Activated CD8-positive, alpha-beta T cell treated with anti-CD3 and anti-CD28 coated beads, Interleukin-2, amount 10 ng/mL, durations not matched to agents 7 days and 5 days (primary cell): ENCODE measurements at regions not wholly inside any gene's neighbourhood (a gene's known extent, or its start where the extent isn't known, plus 50 kb on each side); places are given as distances from the start of the nearest gene placed in this dataset.
"Not testable (repeated sequence)": the region's sequence is repeated elsewhere in the genome, so short reads cannot be mapped to it uniquely, and the experiment has no call there.

ENCODE experiments used
- ATAC-seq: fragments of 150-1000 bp; cut with Tn5 transposase; one replicate; pipeline ENCODE4 v1.10.0; 2021; ENCODE audit warnings: moderate library complexity
- CTCF ChIA-PET: fragments of 350-600 bp; sonication (Branson Sonifier 250); formaldehyde crosslinking; loops from one replicate; lab custom pipeline; 2021; ENCODE audit warnings: antibody characterized with exemption; lab: Charles Lee
- POLR2A ChIA-PET: fragments of 350-600 bp; sonication (Branson Sonifier 250); formaldehyde crosslinking; loops from one replicate; lab custom pipeline; 2021; ENCODE audit warnings: antibody characterized with exemption; lab: Charles Lee
- DNase-seq: peaks from one replicate; pipeline ENCODE4 v3.0.0-alpha.2; 2020
- H3K27ac Mint-ChIP-seq: one replicate; pipeline ENCODE4 v1.8.0; 2021; ENCODE audit warnings: mild to moderate bottlenecking, mixed read lengths
- H3K27me3 Mint-ChIP-seq: one replicate; pipeline ENCODE4 v1.8.0; 2021; ENCODE audit warnings: low read depth, mixed read lengths
- H3K36me3 Mint-ChIP-seq: one replicate; pipeline ENCODE4 v1.8.0; 2021; ENCODE audit warnings: low read depth, mixed read lengths
- H3K4me1 Mint-ChIP-seq: one replicate; pipeline ENCODE4 v1.8.0; 2021; ENCODE audit warnings: low read depth, mixed read lengths
- H3K4me3 Mint-ChIP-seq: one replicate; pipeline ENCODE4 v1.8.0; 2021; ENCODE audit warnings: mild to moderate bottlenecking, mixed read lengths
- H3K9me3 Mint-ChIP-seq: one replicate; pipeline ENCODE4 v1.8.0; 2022; ENCODE audit warnings: mixed read lengths; ENCODE audit not compliant: insufficient read depth

GRCh38 chr14:25370057-25370456 lies 320.1 kb upstream of the STXBP6 start:
- ATAC-seq, H3K27me3 Mint-ChIP-seq, H3K36me3 Mint-ChIP-seq, H3K27ac Mint-ChIP-seq, H3K4me1 Mint-ChIP-seq, DNase-seq, H3K9me3 Mint-ChIP-seq, CTCF ChIA-PET, H3K4me3 Mint-ChIP-seq, POLR2A ChIA-PET: not testable (repeated sequence)

DNA sequence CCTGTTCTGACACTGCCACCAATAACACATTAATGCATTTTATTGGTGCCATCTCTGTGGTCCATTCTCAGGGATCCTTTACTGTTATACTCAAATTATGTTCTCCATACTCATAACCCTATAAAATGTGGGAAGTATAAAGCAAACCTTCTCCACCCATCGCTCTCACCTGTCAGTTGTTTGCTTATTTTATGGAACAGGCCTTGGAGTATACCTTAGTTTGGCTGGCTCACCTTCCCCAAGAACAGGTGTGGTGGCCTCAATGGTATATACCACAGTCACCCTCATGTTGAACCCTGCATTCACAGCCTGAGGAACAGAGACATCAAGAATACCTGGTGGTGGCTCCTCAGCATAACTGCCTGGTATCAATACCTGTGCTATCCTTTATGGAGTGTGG lies 308.4 kb upstream of the STXBP6 start:
- ATAC-seq = no peak
- Mint-ChIP-seq H3K27me3 (no peaks in the 10 kb centered on the region), H3K27ac (no peak overlapping the region), H3K9me3 (no peaks in the 10 kb centered on the region), H3K4me3 (no peak overlapping the region), H3K4me1 (no peaks in the 10 kb centered on the region), H3K36me3 (no peaks in the 10 kb centered on the region)
- CTCF ChIA-PET = no interaction called here
- POLR2A ChIA-PET = no interaction called here
- no peak for DNase-seq

GRCh38 chr14:25351269-25351668 lies 301.3 kb upstream of the STXBP6 start:
- DNase-seq (no peak), ATAC-seq (no peak)
- no peaks in the 10 kb centered on the region for H3K36me3 Mint-ChIP-seq
- CTCF ChIA-PET = interaction anchor here (1.1 kb wide), 1 partner anchor 30 kb away, joined by 3 read pairs; no protein-coding TSS in a partner anchor
- H3K9me3 Mint-ChIP-seq = no peaks in the 10 kb centered on the region
- H3K27ac Mint-ChIP-seq = no peak overlapping the region
- no peak overlapping the region for H3K4me3 Mint-ChIP-seq
- no peaks in the 10 kb centered on the region for H3K27me3 Mint-ChIP-seq
- H3K4me1 Mint-ChIP-seq = no peaks in the 10 kb centered on the region
- POLR2A ChIA-PET = no interaction called here

GRCh38 chr14:25350802-25351201 lies 300.9 kb upstream of the STXBP6 start:
- POLR2A ChIA-PET = no interaction called here
- H3K27me3 Mint-ChIP-seq = no peaks in the 10 kb centered on the region
- no peak for ATAC-seq

GRCh38 chr14:25350021-25350420 lies 300.1 kb upstream of the STXBP6 start:
- H3K27me3 Mint-ChIP-seq = no peaks in the 10 kb centered on the region
- ChIA-PET CTCF (no interaction called here), POLR2A (no interaction called here)
- H3K27ac Mint-ChIP-seq = no peak overlapping the region
- no peak overlapping the region for H3K4me3 Mint-ChIP-seq
- ATAC-seq (no peak), DNase-seq (no peak)
- no peaks in the 10 kb centered on the region for H3K4me1 Mint-ChIP-seq
- peaks cover 4% of the 10 kb centered on the region for H3K9me3 Mint-ChIP-seq
- no peaks in the 10 kb centered on the region for H3K36me3 Mint-ChIP-seq

More at GRCh38 chr14:25350802-25351201, 300.9 kb upstream of the STXBP6 start:
- CTCF ChIA-PET = no interaction called here
- Mint-ChIP-seq H3K27ac (no peak overlapping the region), H3K4me1 (no peaks in the 10 kb centered on the region), H3K4me3 (no peak overlapping the region), H3K9me3 (no peaks in the 10 kb centered on the region), H3K36me3 (no peaks in the 10 kb centered on the region)
- no peak for DNase-seq

GRCh38 chr14:25349269-25349668 lies 299.3 kb upstream of the STXBP6 start:
- Mint-ChIP-seq H3K4me1 (no peaks in the 10 kb centered on the region), H3K4me3 (no peak overlapping the region), H3K9me3 (peaks cover 6% of the 10 kb centered on the region), H3K36me3 (no peaks in the 10 kb centered on the region), H3K27me3 (no peaks in the 10 kb centered on the region), H3K27ac (no peak overlapping the region)
- DNase-seq (no peak), ATAC-seq (no peak)
- ChIA-PET CTCF (no interaction called here), POLR2A (no interaction called here)

- CTCF ChIA-PET = no interaction called here
- H3K4me3 Mint-ChIP-seq = no peak overlapping the region
- no peaks in the 10 kb centered on the region for H3K36me3 Mint-ChIP-seq
- H3K9me3 Mint-ChIP-seq = peaks cover 25% of the 10 kb centered on the region
- DNase-seq (no peak), ATAC-seq (no peak)
- no peak overlapping the region for H3K27ac Mint-ChIP-seq
- POLR2A ChIA-PET = no interaction called here
- H3K4me1 Mint-ChIP-seq = no peaks in the 10 kb centered on the region
- H3K27me3 Mint-ChIP-seq = no peaks in the 10 kb centered on the region
Observed at GRCh38 chr14:25340882-25341281, 290.9 kb upstream of the STXBP6 start.

DNA sequence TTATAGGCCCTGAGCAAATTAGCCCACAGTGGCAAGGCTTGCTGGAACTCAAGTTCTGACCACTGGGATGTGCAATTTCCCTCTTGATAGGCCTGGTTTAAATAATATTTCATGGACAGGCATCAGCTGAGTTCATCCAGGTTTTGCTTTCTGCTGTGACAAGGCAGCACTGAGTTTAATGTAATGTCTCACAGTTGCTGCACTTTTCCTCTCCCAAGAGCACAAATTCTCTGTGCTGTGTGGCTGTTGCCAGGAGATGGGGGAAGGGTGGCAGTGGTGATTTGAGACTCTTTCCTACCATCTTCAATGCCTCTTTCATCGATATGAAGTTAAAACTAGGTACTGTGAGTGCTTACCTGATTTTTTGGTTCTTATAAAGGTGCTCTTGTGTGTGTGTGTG lies 272.8 kb upstream of the STXBP6 start:
- CTCF ChIA-PET = no interaction called here
- no peak for ATAC-seq
- H3K27ac Mint-ChIP-seq = no peak overlapping the region
- no peaks in the 10 kb centered on the region for H3K4me1 Mint-ChIP-seq
- H3K4me3 Mint-ChIP-seq = no peak overlapping the region
- DNase-seq = no peak
- no peaks in the 10 kb centered on the region for H3K9me3 Mint-ChIP-seq
- no peaks in the 10 kb centered on the region for H3K27me3 Mint-ChIP-seq
- POLR2A ChIA-PET = no interaction called here
- H3K36me3 Mint-ChIP-seq = no peaks in the 10 kb centered on the region

DNA sequence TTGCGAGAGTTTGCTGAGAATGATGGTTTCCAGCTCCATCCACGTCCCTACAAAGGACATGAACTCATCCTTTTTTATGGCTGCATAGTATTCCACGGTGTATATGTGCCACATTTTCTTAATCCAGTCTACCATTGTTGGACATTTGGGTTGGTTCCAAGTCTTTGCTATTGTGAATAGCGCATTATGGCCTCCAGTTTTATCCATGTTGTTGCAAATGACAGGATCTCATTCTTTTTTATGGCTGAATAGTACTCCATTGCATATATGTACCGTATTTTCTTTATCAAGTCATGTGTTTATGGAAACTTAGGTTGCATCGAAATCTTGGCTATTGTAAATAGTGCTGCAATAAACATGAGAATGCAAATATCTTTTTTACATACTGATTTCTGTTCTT lies 266.1 kb upstream of the STXBP6 start:
- H3K27ac Mint-ChIP-seq, POLR2A ChIA-PET, CTCF ChIA-PET, H3K36me3 Mint-ChIP-seq, H3K4me3 Mint-ChIP-seq, H3K4me1 Mint-ChIP-seq, DNase-seq, ATAC-seq, H3K27me3 Mint-ChIP-seq: not testable (repeated sequence)
- peaks cover 12% of the 10 kb centered on the region for H3K9me3 Mint-ChIP-seq

DNA sequence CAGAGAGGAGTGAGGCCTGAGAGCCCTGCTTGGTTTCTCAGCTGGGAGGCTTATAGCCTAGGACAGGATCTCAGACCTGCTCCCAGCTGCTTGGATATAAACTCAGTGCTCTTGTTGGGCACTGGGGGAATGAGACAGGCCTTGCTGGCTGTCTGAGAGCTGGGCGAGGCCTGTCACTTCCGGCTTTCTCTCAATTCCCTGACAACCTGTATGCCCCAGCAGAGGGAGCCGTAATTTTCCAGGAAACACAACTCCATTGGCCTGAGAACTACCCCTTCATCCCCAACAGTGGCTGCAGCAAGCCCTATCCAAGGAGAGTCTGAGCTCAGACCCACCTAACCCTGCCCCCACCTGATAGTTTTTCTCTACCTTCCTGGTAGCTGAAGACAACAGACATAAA lies 258.3 kb upstream of the STXBP6 start:
- Mint-ChIP-seq H3K27me3 (no peaks in the 10 kb centered on the region), H3K4me1 (no peaks in the 10 kb centered on the region), H3K9me3 (no peaks in the 10 kb centered on the region), H3K27ac (no peak overlapping the region), H3K36me3 (no peaks in the 10 kb centered on the region), H3K4me3 (no peak overlapping the region)
- DNase-seq (no peak), ATAC-seq (no peak)
- ChIA-PET POLR2A (no interaction called here), CTCF (no interaction called here)

- H3K4me1 Mint-ChIP-seq = no peaks in the 10 kb centered on the region
- CTCF ChIA-PET = no interaction called here
- no peaks in the 10 kb centered on the region for H3K36me3 Mint-ChIP-seq
- no peak overlapping the region for H3K27ac Mint-ChIP-seq
- ATAC-seq = no peak
- POLR2A ChIA-PET = no interaction called here
- H3K9me3 Mint-ChIP-seq = no peaks in the 10 kb centered on the region
- H3K27me3 Mint-ChIP-seq = no peaks in the 10 kb centered on the region
- H3K4me3 Mint-ChIP-seq = no peak overlapping the region
- DNase-seq = no peak
Observed at GRCh38 chr14:25303934-25304333, 254.0 kb upstream of the STXBP6 start.

- no peak overlapping the region for H3K27ac Mint-ChIP-seq
- ChIA-PET POLR2A (no interaction called here), CTCF (no interaction called here)
- H3K4me3 Mint-ChIP-seq = no peak overlapping the region
- no peaks in the 10 kb centered on the region for H3K4me1 Mint-ChIP-seq
- no peaks in the 10 kb centered on the region for H3K9me3 Mint-ChIP-seq
- ATAC-seq = no peak
- no peak for DNase-seq
- H3K36me3 Mint-ChIP-seq = no peaks in the 10 kb centered on the region
- H3K27me3 Mint-ChIP-seq = no peaks in the 10 kb centered on the region
Observed at GRCh38 chr14:25298238-25298637, 248.3 kb upstream of the STXBP6 start.

GRCh38 chr14:25290154-25290553 lies 240.2 kb upstream of the STXBP6 start:
- H3K27me3 Mint-ChIP-seq, H3K36me3 Mint-ChIP-seq: not testable (repeated sequence)

More at GRCh38 chr14:25290154-25290553, 240.2 kb upstream of the STXBP6 start:
- DNase-seq, POLR2A ChIA-PET, CTCF ChIA-PET, ATAC-seq, H3K4me1 Mint-ChIP-seq, H3K27ac Mint-ChIP-seq, H3K9me3 Mint-ChIP-seq, H3K4me3 Mint-ChIP-seq: not testable (repeated sequence)
